ENCODE measurements at regions not wholly inside any gene's neighbourhood (a gene's known extent, or its start where the extent isn't known, plus 50 kb on each side); places are given as distances from the start of the nearest gene placed in this dataset.

DNA sequence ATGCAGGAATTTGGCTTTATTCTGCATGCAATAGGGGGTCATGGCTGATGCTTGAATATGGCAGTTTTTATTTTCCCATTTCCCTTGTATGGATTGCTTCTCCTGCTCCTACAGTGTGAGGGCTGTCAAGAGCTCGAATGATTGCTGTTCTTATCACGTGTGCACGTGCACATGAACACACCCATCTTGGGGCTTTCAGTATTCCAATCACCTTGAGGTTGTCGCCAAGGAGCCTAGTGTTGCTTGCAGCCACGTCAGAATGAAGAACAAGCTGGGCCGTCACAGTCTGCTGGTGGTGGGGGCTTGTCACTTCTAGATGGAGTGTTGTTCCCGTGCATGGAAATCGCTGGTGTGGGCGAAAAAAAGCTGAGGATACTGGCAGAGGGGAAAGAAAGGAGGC, 219.4 kb upstream of the GLRA1 start:
- TF ChIP-seq RAD21 (IDR thresholded peaks at IDR 0.05; ENCODE audit: low read depth) (no peak), CEBPB (IDR thresholded peaks at IDR 0.05) (no peak), FOXM1 (IDR thresholded peaks at IDR 0.05; ENCODE audit: borderline replicate concordance, low read depth) (no peak), TCF12 (IDR thresholded peaks at IDR 0.05; ENCODE audit: low read depth) (no peak), YY1 (IDR thresholded peaks at IDR 0.05; ENCODE audit: low read depth) (no peak), NFIC (IDR thresholded peaks at IDR 0.05) (no peak), TAF1 (IDR thresholded peaks at IDR 0.05; ENCODE audit: low read depth) (no peak)
- TF ChIP-seq, protein P1, sequence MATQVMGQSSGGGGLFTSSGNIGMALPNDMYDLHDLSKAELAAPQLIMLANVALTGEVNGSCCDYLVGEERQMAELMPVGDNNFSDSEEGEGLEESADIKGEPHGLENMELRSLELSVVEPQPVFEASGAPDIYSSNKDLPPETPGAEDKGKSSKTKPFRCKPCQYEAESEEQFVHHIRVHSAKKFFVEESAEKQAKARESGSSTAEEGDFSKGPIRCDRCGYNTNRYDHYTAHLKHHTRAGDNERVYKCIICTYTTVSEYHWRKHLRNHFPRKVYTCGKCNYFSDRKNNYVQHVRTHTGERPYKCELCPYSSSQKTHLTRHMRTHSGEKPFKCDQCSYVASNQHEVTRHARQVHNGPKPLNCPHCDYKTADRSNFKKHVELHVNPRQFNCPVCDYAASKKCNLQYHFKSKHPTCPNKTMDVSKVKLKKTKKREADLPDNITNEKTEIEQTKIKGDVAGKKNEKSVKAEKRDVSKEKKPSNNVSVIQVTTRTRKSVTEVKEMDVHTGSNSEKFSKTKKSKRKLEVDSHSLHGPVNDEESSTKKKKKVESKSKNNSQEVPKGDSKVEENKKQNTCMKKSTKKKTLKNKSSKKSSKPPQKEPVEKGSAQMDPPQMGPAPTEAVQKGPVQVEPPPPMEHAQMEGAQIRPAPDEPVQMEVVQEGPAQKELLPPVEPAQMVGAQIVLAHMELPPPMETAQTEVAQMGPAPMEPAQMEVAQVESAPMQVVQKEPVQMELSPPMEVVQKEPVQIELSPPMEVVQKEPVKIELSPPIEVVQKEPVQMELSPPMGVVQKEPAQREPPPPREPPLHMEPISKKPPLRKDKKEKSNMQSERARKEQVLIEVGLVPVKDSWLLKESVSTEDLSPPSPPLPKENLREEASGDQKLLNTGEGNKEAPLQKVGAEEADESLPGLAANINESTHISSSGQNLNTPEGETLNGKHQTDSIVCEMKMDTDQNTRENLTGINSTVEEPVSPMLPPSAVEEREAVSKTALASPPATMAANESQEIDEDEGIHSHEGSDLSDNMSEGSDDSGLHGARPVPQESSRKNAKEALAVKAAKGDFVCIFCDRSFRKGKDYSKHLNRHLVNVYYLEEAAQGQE (IDR thresholded peaks at IDR 0.05; ENCODE audit: low read depth) = no peak

All from Ishikawa (cell line).